HCT116 (cell line): ENCODE measurements at regions not wholly inside any gene's neighbourhood (a gene's known extent, or its start where the extent isn't known, plus 50 kb on each side); places are given as distances from the start of the nearest gene placed in this dataset.

Source experiments
- ATAC-seq: fragments of 200-7000 bp; cut with Tn5 transposase; 2 replicates; pipeline ENCODE4 v1.9.1; 2020; ENCODE audit warnings: mild to moderate bottlenecking, moderate library complexity
- BruUV-seq: library from RNA; stranded (reverse); fragments of 400-500 nt; replicated peaks from 2 replicates; lab custom pipeline; 2021; lab: Mats Ljungman, UMichigan
- CTCF ChIA-PET: fragments of 300-600 bp; sonication (Branson Sonifier 250); formaldehyde crosslinking; loops from one replicate; lab custom pipeline; 2021; ENCODE audit warnings: antibody characterized with exemption; lab: Charles Lee
- POLR2A ChIA-PET: fragments of 300-600, 350-600 bp; sonication (Branson Sonifier 250); formaldehyde crosslinking; loops from one replicate; lab custom pipeline; 2021; ENCODE audit warnings: antibody characterized with exemption; lab: Charles Lee
- RAD21 ChIA-PET, 2 experiments: fragments of 300-600 bp; sonication (Branson Sonifier 250); formaldehyde crosslinking; loops; one replicate each; lab custom pipeline; 2023; ENCODE audit warnings: low total read pairs in 2 of 2; ENCODE audit not compliant: uncharacterized antibody in 2 of 2, unreplicated experiment in 2 of 2, low non-redundant PET in 1 of 2; lab: Charles Lee
- DNase-seq: peaks from one replicate; pipeline ENCODE4 v3.0.0-alpha.2; 2010; ENCODE audit warnings: low read depth, low spot score
- H2AFZ ChIP-seq: fragments of 200-600 bp; shearing (Covaris generic), sonication (generic); 2 replicates; pipeline ENCODE4 v1.6.1; 2017; ENCODE audit warnings: low read depth, mixed run types, mixed read lengths, antibody characterized with exemption, low read length; ENCODE audit not compliant: poor library complexity, severe bottlenecking
- H3K27ac ChIP-seq: 2 replicates; pipeline ENCODE4 v1.5.1; 2012; ENCODE audit warnings: low read depth, low read length
- H3K27me3 ChIP-seq: fragments of 200-600 bp; sonication (generic); 2 replicates; pipeline ENCODE4 v1.6.1; 2016; ENCODE audit warnings: mixed run types, low read length, mixed read lengths; ENCODE audit not compliant: insufficient read depth
- H3K36me3 ChIP-seq, 2 experiments: fragments of 200-500 bp in 1 of 2; fragments of 200-600 bp in 1 of 2; sonication (Bioruptor generic) in 1 of 2; sonication (generic) in 1 of 2; 2 replicates each; pipeline versions ENCODE4 v1.5.1 to v1.6.1; 2014 to 2016; ENCODE audit warnings: low read length in 2 of 2, inconsistent platforms in 1 of 2, mixed read lengths in 1 of 2, mixed run types in 1 of 2; ENCODE audit not compliant: insufficient read depth in 2 of 2, control insufficient read depth in 1 of 2
- H3K4me1 ChIP-seq, 2 experiments: fragments of 200-600 bp in 1 of 2; sonication (generic) in 1 of 2; 2 replicates each; pipeline versions ENCODE4 v1.5.1 to v1.6.1; 2012 to 2017; ENCODE audit warnings: low read length in 2 of 2, inconsistent platforms in 1 of 2, mild to moderate bottlenecking in 1 of 2, mixed read lengths in 1 of 2, mixed run types in 1 of 2, moderate library complexity in 1 of 2; ENCODE audit not compliant: insufficient read depth in 2 of 2, control insufficient read depth in 1 of 2
- H3K4me2 ChIP-seq: fragments of 200-600 bp; sonication (generic); 2 replicates; pipeline ENCODE4 v1.6.1; 2017; ENCODE audit warnings: mixed run types, low read length, mixed read lengths
- H3K4me3 ChIP-seq, 2 experiments: fragments of 200-600 bp in 1 of 2; sonication (generic) in 1 of 2; replicated peaks in 1 of 2; 2 replicates each; pipeline ENCODE4 v1.5.1; 2011 to 2016; ENCODE audit warnings: low read length in 2 of 2, control low read depth in 1 of 2, low read depth in 1 of 2, mild to moderate bottlenecking in 1 of 2, mixed read lengths in 1 of 2, mixed run types in 1 of 2
- H3K79me2 ChIP-seq: fragments of 200-600 bp; sonication (generic); 2 replicates; pipeline ENCODE4 v1.6.1; 2017; ENCODE audit warnings: mild to moderate bottlenecking, mixed run types, low read length, moderate library complexity, mixed read lengths; ENCODE audit not compliant: insufficient read depth
- H3K9ac ChIP-seq: fragments of 200-600 bp; sonication (generic); 2 replicates; pipeline ENCODE4 v1.6.1; 2016; ENCODE audit warnings: low read length, mixed read lengths
- H3K9me2 ChIP-seq: fragments of 200-600 bp; sonication (generic), shearing (Covaris generic); 2 replicates; pipeline ENCODE4 v1.6.1; 2017; ENCODE audit warnings: mixed run types, mild to moderate bottlenecking, moderate library complexity; ENCODE audit not compliant: insufficient read depth
- H3K9me3 ChIP-seq, 2 experiments: fragments of 200-500 bp in 1 of 2; fragments of 200-600 bp in 1 of 2; sonication (Bioruptor generic) in 1 of 2; sonication (generic) in 1 of 2; 2 replicates each; pipeline ENCODE4 v1.6.1; 2014 to 2017; ENCODE audit warnings: low read length in 2 of 2, mixed read lengths in 2 of 2, inconsistent platforms in 1 of 2, low read depth in 1 of 2, mild to moderate bottlenecking in 1 of 2, mixed run types in 1 of 2, moderate library complexity in 1 of 2; ENCODE audit not compliant: control insufficient read depth in 1 of 2, insufficient read depth in 1 of 2
- H4K20me1 ChIP-seq: fragments of 200-600 bp; sonication (generic), shearing (Covaris generic); 2 replicates; pipeline ENCODE4 v1.6.1; 2017; ENCODE audit warnings: mixed run types, mild to moderate bottlenecking, moderate library complexity; ENCODE audit not compliant: insufficient read depth
- CBX3 ChIP-seq: IDR thresholded peaks from 2 replicates; pipeline ENCODE4 v1.6.1; 2012; ENCODE audit warnings: low read depth
- EZH2 ChIP-seq: fragments of 200-600 bp; sonication (generic); IDR thresholded peaks from 2 replicates; pipeline ENCODE4 v1.6.1; 2017; ENCODE audit warnings: antibody characterized with exemption, mixed run types
- EZH2phosphoT487 ChIP-seq: fragments of 200-600 bp; IDR thresholded peaks from 2 replicates; pipeline ENCODE4 v1.6.1; 2018; ENCODE audit warnings: antibody characterized with exemption, borderline replicate concordance
- FOSL1 ChIP-seq: IDR thresholded peaks from 2 replicates; pipeline ENCODE4 v1.6.1; 2012; ENCODE audit warnings: low read depth
- JUND ChIP-seq: IDR thresholded peaks from 2 replicates; pipeline ENCODE4 v1.6.1; 2012
- POLR2AphosphoS5 ChIP-seq: IDR thresholded peaks from 2 replicates; pipeline ENCODE4 v1.6.1; 2011; ENCODE audit warnings: mild to moderate bottlenecking, low read depth, low read length, moderate library complexity
- REST ChIP-seq: IDR thresholded peaks from 2 replicates; pipeline ENCODE4 v1.6.1; 2012; ENCODE audit warnings: low read depth
- SP1 ChIP-seq: IDR thresholded peaks from 2 replicates; pipeline ENCODE4 v1.6.1; 2012; ENCODE audit warnings: low read depth
- TCF7L2 ChIP-seq: IDR thresholded peaks from 2 replicates; pipeline ENCODE4 v1.7.0; 2011; ENCODE audit warnings: borderline replicate concordance, inconsistent platforms; ENCODE audit not compliant: insufficient read depth, insufficient read length; ENCODE audit errors: extremely low read depth
- YY1 ChIP-seq: IDR thresholded peaks from 2 replicates; pipeline ENCODE4 v1.6.1; 2011; ENCODE audit warnings: low read length, low read depth, moderate library complexity, mild to moderate bottlenecking; ENCODE audit not compliant: insufficient replicate concordance; ENCODE audit errors: extremely low read depth
- ZFX ChIP-seq: fragments of 450-650 bp; IDR thresholded peaks from 2 replicates; pipeline ENCODE4 v1.6.1; 2017
- ZNF274 ChIP-seq: fragments of 200-500 bp; sonication (Bioruptor generic); IDR thresholded peaks from 2 replicates; pipeline ENCODE4 v1.6.1; 2014; ENCODE audit warnings: mild to moderate bottlenecking, low read depth, low read length, inconsistent platforms
- intact Hi-C: fragments of 100-400 bp; cut with micrococcal nuclease; formaldehyde crosslinking; loops from 2 replicates; pipeline ENCODE4 v1.10.0; 2022
- TF ChIP-seq, protein P1 (sequence below): IDR thresholded peaks from 2 replicates; pipeline ENCODE4 v1.6.1; 2011; ENCODE audit warnings: mild to moderate bottlenecking, low read length, moderate library complexity; ENCODE audit not compliant: insufficient replicate concordance; ENCODE audit errors: extremely low read depth
- TF ChIP-seq, protein P2 (sequence below): IDR thresholded peaks from 2 replicates; pipeline ENCODE4 v1.6.1; 2012

DNA sequence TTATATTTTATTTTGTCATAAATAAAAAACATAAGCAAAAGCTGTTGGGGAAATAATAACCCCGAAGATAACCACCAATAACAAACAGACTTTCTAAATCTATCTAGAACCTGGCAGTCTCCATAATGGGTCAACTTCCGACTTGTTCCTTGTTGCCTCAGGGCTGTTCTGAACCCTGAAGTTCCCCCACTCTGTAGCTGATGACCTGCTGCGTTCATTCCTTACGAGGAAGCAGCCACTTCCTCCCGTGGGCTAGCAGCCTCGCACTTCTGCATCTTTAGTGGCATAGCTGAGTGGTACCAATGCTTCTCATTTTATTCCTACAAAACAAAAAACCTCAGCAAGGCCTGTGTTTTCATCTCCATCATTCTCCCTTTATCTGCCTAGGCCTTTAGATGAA lies 103.0 kb downstream of the PLEKHG1 start:
- no peak overlapping the region for H2AFZ ChIP-seq
- no peaks in the 10 kb centered on the region for H3K27me3 ChIP-seq
- DNase-seq (no peak), ATAC-seq (no peak)
- H3K9me2 ChIP-seq: no peaks in the 10 kb centered on the region
- H3K4me2 ChIP-seq: no peak overlapping the region
- H3K9me3 ChIP-seq: no peaks in the 10 kb centered on the region
- ChIA-PET RAD21 (no interaction called here), POLR2A (no interaction called here), CTCF (interaction anchor here (1.9 kb wide), 1 partner anchor 17 kb away, joined by 9 read pairs; no protein-coding TSS in a partner anchor)
- H4K20me1 ChIP-seq: no peaks in the 10 kb centered on the region
- intact Hi-C loops: no loop called here
- no peak overlapping the region for H3K4me3 ChIP-seq
- no peak overlapping the region for H3K9ac ChIP-seq
- no peak for TF ChIP-seq EZH2
- TF ChIP-seq, protein P1, sequence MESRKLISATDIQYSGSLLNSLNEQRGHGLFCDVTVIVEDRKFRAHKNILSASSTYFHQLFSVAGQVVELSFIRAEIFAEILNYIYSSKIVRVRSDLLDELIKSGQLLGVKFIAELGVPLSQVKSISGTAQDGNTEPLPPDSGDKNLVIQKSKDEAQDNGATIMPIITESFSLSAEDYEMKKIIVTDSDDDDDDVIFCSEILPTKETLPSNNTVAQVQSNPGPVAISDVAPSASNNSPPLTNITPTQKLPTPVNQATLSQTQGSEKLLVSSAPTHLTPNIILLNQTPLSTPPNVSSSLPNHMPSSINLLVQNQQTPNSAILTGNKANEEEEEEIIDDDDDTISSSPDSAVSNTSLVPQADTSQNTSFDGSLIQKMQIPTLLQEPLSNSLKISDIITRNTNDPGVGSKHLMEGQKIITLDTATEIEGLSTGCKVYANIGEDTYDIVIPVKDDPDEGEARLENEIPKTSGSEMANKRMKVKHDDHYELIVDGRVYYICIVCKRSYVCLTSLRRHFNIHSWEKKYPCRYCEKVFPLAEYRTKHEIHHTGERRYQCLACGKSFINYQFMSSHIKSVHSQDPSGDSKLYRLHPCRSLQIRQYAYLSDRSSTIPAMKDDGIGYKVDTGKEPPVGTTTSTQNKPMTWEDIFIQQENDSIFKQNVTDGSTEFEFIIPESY: no peak
- no peak for TF ChIP-seq EZH2phosphoT487
- TF ChIP-seq ZFX: no peak
- no peak for TF ChIP-seq REST
- TF ChIP-seq, protein P2, sequence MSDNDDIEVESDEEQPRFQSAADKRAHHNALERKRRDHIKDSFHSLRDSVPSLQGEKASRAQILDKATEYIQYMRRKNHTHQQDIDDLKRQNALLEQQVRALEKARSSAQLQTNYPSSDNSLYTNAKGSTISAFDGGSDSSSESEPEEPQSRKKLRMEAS: no peak
- TF ChIP-seq ZNF274: no peak
- no peak for TF ChIP-seq TCF7L2
- no peak for TF ChIP-seq YY1
- TF ChIP-seq SP1: no peak
- TF ChIP-seq POLR2AphosphoS5: no peak
- TF ChIP-seq CBX3: no peak
- no peak for TF ChIP-seq JUND
- no peak for TF ChIP-seq FOSL1
- H3K4me1 ChIP-seq: 0 out of 4 replicates have a peak, but pooled peaks cover 0 to 4% of the 10 kb centered on the region in 2 experiments
- H3K27ac ChIP-seq: no peak overlapping the region
- no TSS peak for BruUV-seq
- no peaks in the 10 kb centered on the region for H3K36me3 ChIP-seq
- no peaks in the 10 kb centered on the region for H3K79me2 ChIP-seq
